Lung (tissue), 11 donors: ENCODE measurements at regions not wholly inside any gene's neighbourhood (a gene's known extent, or its start where the extent isn't known, plus 50 kb on each side); places are given as distances from the start of the nearest gene placed in this dataset.

Experiments
- ATAC-seq: fragments of 200-7000 bp; cut with Tn5 transposase; one replicate; pipeline ENCODE4 v1.9.1; 2020; ENCODE audit warnings: moderate number of reproducible peaks; ENCODE audit not compliant: insufficient read depth, low FRiP score
- DNase-seq, 3 donors: peaks; one replicate each; pipeline ENCODE4 v3.0.0-alpha.2; 2013 to 2017
- H3K27ac ChIP-seq, 2 donors: one replicate each; pipeline ENCODE4 v1.5.1; 2013; ENCODE audit warnings: mild to moderate bottlenecking in 2 of 2, moderate library complexity in 2 of 2, control low read depth in 1 of 2, inconsistent platforms in 1 of 2, low read depth in 1 of 2, low read length in 1 of 2
- H3K27me3 ChIP-seq, 3 donors: one replicate each; pipeline ENCODE4 v1.5.1; 2013; ENCODE audit warnings: low read length in 2 of 3; ENCODE audit not compliant: control insufficient read depth in 3 of 3, insufficient read depth in 3 of 3
- H3K36me3 ChIP-seq, 4 donors: one replicate each; pipeline ENCODE4 v1.5.1; 2013; ENCODE audit warnings: low read length in 4 of 4, mild to moderate bottlenecking in 1 of 4, moderate library complexity in 1 of 4; ENCODE audit not compliant: control insufficient read depth in 4 of 4, insufficient read depth in 4 of 4
- H3K4me1 ChIP-seq, 5 donors: one replicate each; pipeline ENCODE4 v1.5.1; 2013; ENCODE audit warnings: low read length in 5 of 5, mild to moderate bottlenecking in 2 of 5, moderate library complexity in 1 of 5; ENCODE audit not compliant: control insufficient read depth in 5 of 5, insufficient read depth in 5 of 5
- H3K4me3 ChIP-seq: one replicate; pipeline ENCODE4 v1.5.1; 2013; ENCODE audit warnings: mild to moderate bottlenecking, control low read depth, moderate library complexity
- H3K9ac ChIP-seq, 2 donors: one replicate each; pipeline ENCODE4 v1.5.1; 2013; ENCODE audit warnings: low read length in 2 of 2, control low read depth in 1 of 2; ENCODE audit not compliant: insufficient read depth in 1 of 2
- H3K9me3 ChIP-seq, 4 donors: one replicate each; pipeline ENCODE4 v1.5.1; 2013; ENCODE audit warnings: low read length in 3 of 4, mild to moderate bottlenecking in 1 of 4, moderate library complexity in 1 of 4; ENCODE audit not compliant: control insufficient read depth in 4 of 4, insufficient read depth in 3 of 4
- CTCF ChIP-seq: IDR thresholded peaks from 2 replicates; pipeline ENCODE4 v1.5.1; 2012; ENCODE audit warnings: mild to moderate bottlenecking; ENCODE audit errors: control extremely low read depth, extremely low read depth
- WGBS, 2 donors: extraction: QIAGEN DNeasy Blood & Tissue Kit; methylation state at CpG; one replicate each; pipeline ENCODE4 v1.1.7; 2013; 5-methylcytosine and 5-hydroxymethylcytosine counted together
- donor health status: control.
- donor health status: control.
- donor health status: Bipolar disorder and iron deficiency.
- donor health status: healthy.
- donor health status: DM: yes; HTN: yes; CAD: no.

- Histone ChIP-seq H3K4me3 (no peak overlapping the region), H3K4me1 (peaks cover 0 to 13% (median 3%) of the 10 kb centered on the region in 5 donors), H3K36me3 (no peaks in the 10 kb centered on the region), H3K27me3 (no peaks in the 10 kb centered on the region), H3K27ac (no peak overlapping the region), H3K9ac (no peak overlapping the region), H3K9me3 (no peaks in the 10 kb centered on the region)
- no peak for TF ChIP-seq CTCF
- ATAC-seq (no peak), DNase-seq (no peak)
- WGBS, 2 donors = 70 to 71% methylated on average over 6 of the region's 6 CpGs
These were observed 142.0 kb upstream of the RBPJ start for GRCh38 chr4:26178854-26179253.

- Histone ChIP-seq H3K27me3 (no peaks in the 10 kb centered on the region), H3K27ac (no peak overlapping the region), H3K4me3 (no peak overlapping the region), H3K9me3 (no peaks in the 10 kb centered on the region), H3K9ac (no peak overlapping the region), H3K4me1 (peaks cover 0 to 10% (median 0%) of the 10 kb centered on the region in 5 donors), H3K36me3 (no peaks in the 10 kb centered on the region)
- DNase-seq = no peak
- no peak for TF ChIP-seq CTCF
- WGBS, 2 donors = 80 to 87% methylated on average over 6 of the region's 6 CpGs
- ATAC-seq = no peak
These were observed 141.5 kb upstream of the RBPJ start for GRCh38 chr4:26179316-26179760.

- peaks cover 0 to 2% (median 0%) of the 10 kb centered on the region in 5 donors for H3K4me1 ChIP-seq
- WGBS, 2 donors = 96 to 100% methylated on average over 1 of the region's 1 CpG
- H3K27ac ChIP-seq = no peak overlapping the region
- H3K36me3 ChIP-seq = no peaks in the 10 kb centered on the region
- no peak overlapping the region for H3K9ac ChIP-seq
- no peak for ATAC-seq
- H3K9me3 ChIP-seq = no peaks in the 10 kb centered on the region
- no peak for DNase-seq
- H3K4me3 ChIP-seq = no peak overlapping the region
- no peaks in the 10 kb centered on the region for H3K27me3 ChIP-seq
- TF ChIP-seq CTCF = no peak
These were observed 139.2 kb upstream of the RBPJ start for GRCh38 chr4:26181616-26182015.

GRCh38 chr4:26183017-26183416 lies 137.8 kb upstream of the RBPJ start:
- 96 to 98% methylated on average over 5 of the region's 5 CpGs for WGBS, 2 donors

More at GRCh38 chr4:26183017-26183416, 137.8 kb upstream of the RBPJ start:
- Histone ChIP-seq H3K9me3 (no peaks in the 10 kb centered on the region), H3K4me3 (no peak overlapping the region), H3K4me1 (no peaks in the 10 kb centered on the region), H3K27me3 (no peaks in the 10 kb centered on the region), H3K36me3 (no peaks in the 10 kb centered on the region), H3K27ac (no peak overlapping the region), H3K9ac (no peak overlapping the region)
- no peak for TF ChIP-seq CTCF
- no peak for ATAC-seq
- no peak for DNase-seq
